GM21737 (cell line): ENCODE measurements at regions not wholly inside any gene's neighbourhood (a gene's known extent, or its start where the extent isn't known, plus 50 kb on each side); places are given as distances from the start of the nearest gene placed in this dataset.
"Not testable (repeated sequence)": the region's sequence is repeated elsewhere in the genome, so short reads cannot be mapped to it uniquely, and the experiment has no call there.

Experiments used
- ATAC-seq: cut with Tn5 transposase; IDR thresholded peaks from one replicate; pipeline ENCODE4 v1.9.1; 2021; ENCODE audit warnings: mild to moderate bottlenecking, moderate library complexity; ENCODE audit not compliant: unreplicated experiment

- ATAC-seq = no peak
Observed at GRCh38 chr18:70415823-70416488, 127.1 kb downstream of the SOCS6 start.

GRCh38 chr18:70414315-70414900, 125.6 kb downstream of the SOCS6 start:
- no peak for ATAC-seq

- no peak for ATAC-seq
Observed at GRCh38 chr18:70413455-70413854, 124.6 kb downstream of the SOCS6 start.

- no peak for ATAC-seq
Observed at GRCh38 chr18:70411876-70412435, 123.1 kb downstream of the SOCS6 start.

- ATAC-seq = no peak
Observed at GRCh38 chr18:70411307-70411706, 122.5 kb downstream of the SOCS6 start.

GRCh38 chr18:70405052-70405451, 116.2 kb downstream of the SOCS6 start:
- ATAC-seq = no peak

- ATAC-seq = no peak
Observed at GRCh38 chr18:70400476-70400875, 111.6 kb downstream of the SOCS6 start.

GRCh38 chr18:70398076-70398475, 109.2 kb downstream of the SOCS6 start:
- ATAC-seq = no peak

- ATAC-seq = no peak
Observed at GRCh38 chr18:70397259-70397925, 108.5 kb downstream of the SOCS6 start.

- ATAC-seq = not testable (repeated sequence)
Observed at GRCh38 chr18:70395771-70396170, 106.9 kb downstream of the SOCS6 start.

- ATAC-seq = no peak
Observed at GRCh38 chr18:70394672-70395071, 105.8 kb downstream of the SOCS6 start.

- no peak for ATAC-seq
Observed at GRCh38 chr18:70390371-70391090, 101.7 kb downstream of the SOCS6 start.

GRCh38 chr18:70389036-70389435, 100.2 kb downstream of the SOCS6 start:
- ATAC-seq = not testable (repeated sequence)

- ATAC-seq = no peak
Observed at GRCh38 chr18:70387027-70387426, 98.2 kb downstream of the SOCS6 start.

GRCh38 chr18:70386582-70386981, 97.7 kb downstream of the SOCS6 start:
- ATAC-seq = no peak

GRCh38 chr18:70385474-70385873, 96.6 kb downstream of the SOCS6 start:
- ATAC-seq = no peak

- ATAC-seq = no peak
Observed at GRCh38 chr18:70384181-70384790, 95.4 kb downstream of the SOCS6 start.

- no peak for ATAC-seq
Observed at GRCh38 chr18:70382992-70383717, 94.3 kb downstream of the SOCS6 start.

GRCh38 chr18:70382017-70382416, 93.2 kb downstream of the SOCS6 start:
- ATAC-seq = no peak
